VCaP (cell line): ENCODE measurements at regions not wholly inside any gene's neighbourhood (a gene's known extent, or its start where the extent isn't known, plus 50 kb on each side); places are given as distances from the start of the nearest gene placed in this dataset.

Source experiments
- H3K27ac ChIP-seq: fragments of 450-650 bp; 2 replicates; pipeline ENCODE4 v1.5.1; 2017
- CTCF ChIP-seq: fragments of 450-650 bp; conservative IDR thresholded peaks from 2 replicates; pipeline ENCODE4 v1.5.1; 2017; ENCODE audit warnings: mild to moderate bottlenecking, moderate library complexity

GRCh38 chr7:119571666-119572065 lies 701.3 kb upstream of the KCND2 start:
- H3K27ac ChIP-seq = no peak overlapping the region
- no peak for TF ChIP-seq CTCF

GRCh38 chr7:119572132-119572531 lies 700.8 kb upstream of the KCND2 start:
- H3K27ac ChIP-seq = no peak overlapping the region
- TF ChIP-seq CTCF = no peak

DNA sequence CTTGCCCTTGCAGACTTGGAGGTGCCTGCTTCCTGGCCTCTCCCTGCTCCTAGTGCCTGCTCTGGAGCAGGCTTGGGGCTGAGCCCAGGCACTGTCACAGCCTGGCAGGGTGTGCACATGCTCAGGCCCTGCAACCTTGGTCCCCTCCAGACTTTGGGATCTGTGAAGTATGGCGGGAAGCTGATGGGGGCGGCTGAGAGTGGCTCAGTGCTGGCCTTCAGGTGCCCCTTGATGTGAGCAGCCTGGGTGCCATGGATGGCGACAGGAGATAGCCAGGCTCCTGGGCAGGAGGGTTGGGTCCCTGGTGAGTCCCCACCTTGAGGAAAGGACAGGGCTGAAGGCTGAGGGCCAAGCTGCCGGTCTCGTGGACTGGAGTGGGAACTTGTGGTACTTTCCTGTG lies 700.4 kb upstream of the KCND2 start:
- TF ChIP-seq CTCF = no peak
- H3K27ac ChIP-seq = no peak overlapping the region

GRCh38 chr7:119578116-119578515 lies 694.9 kb upstream of the KCND2 start:
- no peak for TF ChIP-seq CTCF
- no peak overlapping the region for H3K27ac ChIP-seq

- no peak for TF ChIP-seq CTCF
These were observed 678.0 kb upstream of the KCND2 start for GRCh38 chr7:119594956-119595355.

GRCh38 chr7:119596651-119597050 lies 676.3 kb upstream of the KCND2 start:
- TF ChIP-seq CTCF = no peak
- H3K27ac ChIP-seq = no peak overlapping the region

More at GRCh38 chr7:119594956-119595355, 678.0 kb upstream of the KCND2 start:
- no peak overlapping the region for H3K27ac ChIP-seq

GRCh38 chr7:119606297-119606696 lies 666.7 kb upstream of the KCND2 start:
- no peak for TF ChIP-seq CTCF
- H3K27ac ChIP-seq = no peak overlapping the region

GRCh38 chr7:119620769-119621168 lies 652.2 kb upstream of the KCND2 start:
- no peak for TF ChIP-seq CTCF
- H3K27ac ChIP-seq = no peak overlapping the region
